Non-pigmented ciliary epithelial cell (primary cell): ENCODE measurements at regions not wholly inside any gene's neighbourhood (a gene's known extent, or its start where the extent isn't known, plus 50 kb on each side); places are given as distances from the start of the nearest gene placed in this dataset.

Source experiments
- DNase-seq: peaks from one replicate; pipeline ENCODE4 v3.0.0-alpha.2; 2010; ENCODE audit warnings: low read depth

DNA sequence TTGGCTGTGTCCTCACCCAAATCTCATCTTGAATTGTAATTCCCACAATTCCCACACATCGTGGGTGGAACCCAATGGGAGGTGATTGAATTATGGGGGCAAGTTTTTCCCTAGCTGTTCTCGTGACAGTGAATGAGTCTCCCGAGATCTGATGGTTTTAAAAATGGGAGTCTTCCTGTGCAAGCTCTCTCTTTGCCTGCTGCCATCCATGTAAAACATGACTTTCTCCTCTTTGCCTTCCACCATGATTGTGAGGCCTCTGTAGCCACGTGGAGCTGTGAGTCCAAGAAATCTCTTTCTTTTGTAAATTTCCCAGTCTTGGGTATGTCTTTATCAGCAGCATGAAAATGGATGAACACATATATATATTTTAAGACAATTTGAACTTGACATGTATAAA is 285.4 kb downstream of the BAMBI start:
- no peak for DNase-seq

DNA sequence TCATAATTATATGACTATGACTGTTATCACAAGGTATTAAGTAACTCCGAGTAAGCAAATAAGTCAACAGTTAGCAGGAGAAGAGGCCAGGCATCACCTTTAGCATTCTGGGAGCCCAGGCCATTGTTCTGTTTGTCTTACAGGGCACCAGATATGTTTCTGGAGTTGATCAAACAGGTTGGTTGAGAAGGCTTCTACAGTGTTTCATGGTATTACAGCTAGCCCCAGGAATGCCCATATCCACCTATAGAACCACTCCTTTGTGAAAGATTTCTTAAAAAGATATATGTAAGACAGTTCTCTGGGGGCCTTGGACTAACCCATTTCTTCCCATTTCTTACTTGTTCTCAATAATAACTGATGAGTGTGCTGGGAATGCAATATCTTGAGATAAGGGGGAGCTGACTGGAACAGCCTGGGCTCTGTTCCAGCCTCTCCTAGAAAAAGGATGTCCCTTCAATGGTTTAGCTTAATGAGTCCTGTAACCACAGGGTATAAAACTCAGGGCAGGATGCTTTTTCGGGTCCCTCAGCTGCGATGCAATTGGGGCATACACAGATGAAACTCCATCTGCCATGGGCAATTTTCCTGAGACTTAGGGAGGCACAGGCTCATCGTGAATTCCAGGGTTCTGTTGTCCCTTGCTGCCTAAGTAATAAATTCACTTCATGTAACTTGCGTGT is 286.4 kb downstream of the BAMBI start:
- no peak for DNase-seq

DNA sequence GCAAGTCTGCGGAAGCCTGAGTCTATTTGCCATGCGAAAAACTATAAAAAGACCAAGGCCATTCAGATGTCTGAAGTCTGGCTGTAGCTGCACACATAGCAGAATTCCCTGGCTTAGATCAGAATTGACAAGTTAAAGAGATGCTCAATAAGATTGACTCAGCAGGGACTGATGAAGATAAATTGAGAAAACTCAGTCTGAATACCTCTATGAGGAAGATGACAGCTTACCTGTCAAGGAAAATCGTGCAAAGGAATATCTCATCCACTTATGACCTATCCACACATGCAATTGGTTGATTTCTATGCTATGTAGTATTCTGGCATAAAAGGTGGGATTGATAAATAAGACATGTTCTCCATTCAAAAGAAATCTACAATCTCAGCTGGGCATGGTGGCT is 288.6 kb downstream of the BAMBI start:
- no peak for DNase-seq

DNA sequence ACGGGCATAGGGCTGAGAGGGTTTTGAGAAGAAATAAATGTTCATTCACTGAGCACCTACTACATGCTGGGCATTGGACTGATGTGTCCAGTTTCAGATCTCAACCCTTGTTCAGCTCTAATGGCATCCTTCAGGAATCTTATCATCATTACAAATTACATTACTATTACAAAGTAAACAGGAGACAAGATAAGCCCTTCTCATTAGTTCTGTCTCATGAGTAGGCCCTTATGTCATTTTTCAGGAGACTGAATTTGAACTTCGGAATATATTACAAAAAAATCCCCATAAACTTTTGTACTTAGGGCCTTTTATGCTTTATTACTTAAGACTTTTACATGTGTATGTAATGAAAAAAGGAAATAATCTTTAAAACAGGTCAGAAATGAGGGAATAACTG is 289.7 kb downstream of the BAMBI start:
- DNase-seq = no peak

DNA sequence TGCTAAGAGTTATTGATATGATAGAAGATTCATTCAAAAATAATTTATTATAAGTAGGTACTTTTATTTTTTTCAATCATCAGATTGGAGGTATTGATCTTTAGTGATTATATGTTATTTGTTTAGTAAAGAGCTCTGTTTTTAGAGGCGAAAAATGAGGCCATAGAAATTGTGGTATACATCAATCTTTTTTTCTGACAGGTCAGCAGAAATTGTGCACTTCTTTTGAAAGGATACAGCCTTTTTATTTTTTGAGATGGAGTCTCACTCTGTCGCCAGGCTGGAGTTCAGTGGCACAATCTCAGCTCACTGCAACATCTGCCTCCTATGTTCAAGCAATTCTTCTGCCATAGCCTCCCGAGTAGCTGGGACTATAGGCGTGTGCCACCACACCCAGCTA is 292.1 kb downstream of the BAMBI start:
- DNase-seq = no peak

DNA sequence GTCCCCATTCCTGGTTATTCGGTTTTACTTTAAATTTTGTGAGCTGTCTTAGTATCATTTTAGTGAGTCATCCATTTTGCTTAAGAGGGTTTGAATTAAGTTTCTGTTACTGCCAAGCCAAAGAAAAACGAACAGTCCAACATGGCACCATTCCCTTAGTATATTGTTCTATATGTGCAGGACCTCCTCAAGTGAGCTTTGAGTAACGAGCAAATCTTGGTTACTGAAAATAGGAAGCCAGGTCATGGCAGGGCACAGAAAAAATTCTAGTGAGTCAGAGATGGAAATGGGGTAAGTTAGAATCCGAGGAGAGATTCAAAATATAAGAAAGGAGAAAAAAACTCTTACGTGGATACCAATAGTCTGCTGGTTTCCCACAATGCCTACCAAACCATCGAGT is 292.9 kb downstream of the BAMBI start:
- no peak for DNase-seq

DNA sequence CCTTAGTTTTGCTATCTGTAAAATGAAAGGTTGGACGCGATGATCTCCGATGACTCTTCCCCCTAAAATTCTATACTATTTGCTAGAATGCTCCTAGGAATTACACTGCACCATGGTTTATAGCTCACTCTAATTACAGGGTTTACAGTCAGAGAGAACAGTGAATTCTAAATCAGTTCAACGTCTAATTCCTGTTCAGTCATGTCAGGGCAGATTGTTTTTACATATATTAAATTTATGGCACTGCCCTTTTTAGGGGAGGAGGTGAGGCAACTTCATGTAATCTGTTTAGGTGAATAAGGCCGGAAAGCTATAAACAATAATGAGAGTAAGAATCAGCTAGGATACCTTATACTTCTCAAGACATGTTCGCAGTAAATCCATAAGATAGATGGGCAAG is 293.9 kb downstream of the BAMBI start:
- no peak for DNase-seq

DNA sequence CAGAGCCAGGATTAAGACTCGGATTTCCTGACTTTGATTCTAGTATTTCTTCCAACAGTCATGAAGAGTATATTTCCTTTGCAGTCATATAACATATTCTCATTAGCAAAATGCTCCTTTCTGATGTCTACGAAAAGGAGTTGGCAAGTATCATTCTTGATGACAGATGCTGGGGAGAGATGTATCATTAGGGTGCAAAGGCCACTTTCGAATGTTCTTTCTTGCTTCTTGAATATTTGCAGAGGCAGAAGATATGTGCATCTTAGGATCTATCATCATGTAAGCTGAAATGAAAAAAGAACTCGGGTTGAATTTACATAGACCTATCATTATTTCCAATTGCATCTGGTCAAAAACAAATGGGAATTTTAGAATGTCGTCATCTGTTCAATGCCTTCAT is 294.4 kb downstream of the BAMBI start:
- no peak for DNase-seq

DNA sequence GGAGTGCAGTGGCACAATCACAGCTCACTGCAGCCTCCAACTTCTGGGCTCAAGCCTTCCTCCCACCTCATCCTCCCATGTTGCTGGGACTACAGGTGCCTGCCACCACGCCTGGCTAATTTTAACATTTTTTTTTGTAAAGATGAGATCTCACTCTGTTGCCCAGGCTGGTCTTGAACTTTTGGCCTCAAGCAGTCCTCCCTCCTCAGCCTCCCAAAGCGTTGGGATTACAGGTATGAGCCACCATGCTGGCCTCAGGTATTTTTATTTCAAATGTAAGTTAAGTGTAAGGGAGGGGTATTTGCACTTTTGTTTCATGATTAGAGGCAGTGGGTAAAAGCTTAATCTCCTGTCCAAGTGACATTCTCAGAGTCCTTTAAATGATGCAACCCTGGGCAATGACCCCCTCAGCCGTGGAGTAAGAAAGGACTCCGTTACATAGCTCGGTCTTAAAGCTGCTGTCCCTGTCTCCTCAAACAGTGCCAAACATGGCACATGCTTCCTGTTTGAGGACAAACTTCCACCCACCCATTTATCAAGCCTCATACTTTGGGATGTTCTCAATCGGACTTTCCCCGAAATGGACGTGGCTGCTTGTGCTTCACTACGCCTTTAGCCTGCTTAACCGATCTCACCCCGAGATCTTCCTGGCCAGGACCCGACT is 296.1 kb downstream of the BAMBI start:
- no peak for DNase-seq

DNA sequence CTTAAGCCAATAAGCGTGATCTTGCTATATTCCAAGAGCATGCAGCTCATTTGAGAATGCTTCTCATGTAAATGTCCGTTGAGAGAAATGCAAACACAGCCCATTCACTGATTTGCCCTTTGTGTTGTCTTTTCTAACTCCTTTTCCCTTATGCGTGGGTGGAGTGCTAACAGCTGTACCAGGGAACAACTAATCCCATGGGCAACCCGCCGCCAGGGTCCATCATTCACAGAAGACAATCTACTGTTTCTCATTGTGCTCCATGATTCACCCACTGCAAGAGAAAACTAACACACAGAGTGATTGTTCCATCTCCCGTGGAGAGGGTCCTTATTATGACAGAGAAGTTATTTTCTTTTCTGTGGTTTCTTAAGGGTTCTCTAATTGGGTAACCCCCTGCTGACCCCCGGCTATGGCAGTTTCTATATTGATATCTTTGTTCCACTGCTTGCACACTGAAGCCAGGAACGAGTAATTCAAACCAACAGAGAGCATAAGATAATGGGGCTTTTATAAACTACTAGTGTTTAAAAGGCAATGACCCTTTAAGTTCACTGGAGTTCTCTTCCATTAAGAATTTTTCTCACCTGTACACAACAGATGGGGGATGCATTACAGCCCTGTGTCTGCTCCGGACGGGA is 298.7 kb downstream of the BAMBI start:
- DNase-seq = peak; percentile 57

DNA sequence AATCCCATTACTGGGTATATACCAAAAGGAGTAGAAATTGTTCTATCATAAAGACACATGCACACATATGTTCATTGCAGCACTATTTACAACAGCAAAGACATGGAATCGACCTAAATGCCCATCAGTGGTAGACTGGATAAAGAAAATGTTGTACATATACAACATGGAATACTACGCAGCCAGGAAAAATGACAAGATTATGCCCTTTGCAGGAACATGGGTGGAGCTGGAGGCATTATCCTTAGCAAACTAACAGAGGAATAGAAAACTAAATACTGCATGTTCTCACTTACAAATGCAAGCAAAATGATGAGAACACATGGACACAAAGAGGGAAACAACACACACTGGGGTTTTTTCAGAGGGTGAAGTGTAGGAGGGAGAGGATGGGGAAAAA is 300.2 kb downstream of the BAMBI start:
- no peak for DNase-seq

DNA sequence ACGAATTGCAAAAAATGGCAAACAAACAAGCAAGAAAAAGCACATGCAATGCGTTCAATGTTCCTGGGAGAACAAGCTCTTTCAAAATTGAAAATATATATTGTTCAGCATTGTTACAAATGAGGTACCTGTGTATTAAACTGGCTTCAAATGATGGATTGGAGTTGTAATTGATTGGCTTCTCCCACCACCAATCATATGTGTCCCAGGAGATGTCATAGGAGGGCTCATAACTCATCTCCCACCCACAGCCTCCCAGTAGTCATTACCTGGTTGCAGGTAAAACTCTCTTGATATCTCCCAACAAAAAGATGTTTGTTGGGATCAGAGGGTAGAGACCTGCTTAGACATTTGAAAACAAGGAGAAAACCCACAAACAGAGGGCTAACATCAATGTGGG is 302.9 kb downstream of the BAMBI start:
- no peak for DNase-seq

DNA sequence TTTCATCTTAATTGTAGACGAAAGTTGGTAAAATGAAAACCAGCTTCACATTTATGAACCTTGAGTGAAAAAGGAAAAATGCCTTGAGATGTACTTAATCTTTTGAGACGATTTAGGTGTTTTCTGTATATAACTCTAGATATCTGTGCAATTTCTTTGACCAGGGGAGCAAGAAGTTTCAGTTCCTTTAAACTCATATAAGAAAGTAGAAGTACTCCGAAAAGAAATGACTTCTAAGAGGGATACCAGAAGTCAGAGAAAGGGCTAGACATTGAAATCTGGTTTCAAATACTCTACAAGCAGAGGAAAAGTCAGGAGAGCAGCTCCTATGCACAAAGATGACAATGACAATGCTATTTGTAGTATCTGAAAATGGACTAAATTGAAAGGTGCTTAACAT is 303.7 kb downstream of the BAMBI start:
- DNase-seq = no peak

DNA sequence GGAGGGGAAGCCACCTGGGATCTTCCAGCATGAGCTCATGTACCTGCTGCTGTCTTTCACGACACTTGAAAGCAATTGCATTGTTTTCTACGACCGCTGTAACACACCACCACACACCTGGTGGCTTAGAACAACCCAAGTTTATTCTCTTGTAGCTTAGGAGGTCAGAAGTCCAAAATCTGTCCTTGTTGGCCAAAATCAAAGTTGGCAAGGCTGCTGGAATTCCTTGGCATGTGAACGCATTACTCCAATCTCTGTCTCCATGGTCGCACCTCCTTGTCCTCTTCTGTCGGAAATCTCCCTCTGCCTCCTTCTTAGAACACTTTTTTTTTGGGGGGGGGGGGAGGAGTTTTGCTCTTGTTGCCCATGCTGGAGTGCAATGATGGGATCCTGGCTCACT is 305.7 kb downstream of the BAMBI start:
- DNase-seq = no peak

DNA sequence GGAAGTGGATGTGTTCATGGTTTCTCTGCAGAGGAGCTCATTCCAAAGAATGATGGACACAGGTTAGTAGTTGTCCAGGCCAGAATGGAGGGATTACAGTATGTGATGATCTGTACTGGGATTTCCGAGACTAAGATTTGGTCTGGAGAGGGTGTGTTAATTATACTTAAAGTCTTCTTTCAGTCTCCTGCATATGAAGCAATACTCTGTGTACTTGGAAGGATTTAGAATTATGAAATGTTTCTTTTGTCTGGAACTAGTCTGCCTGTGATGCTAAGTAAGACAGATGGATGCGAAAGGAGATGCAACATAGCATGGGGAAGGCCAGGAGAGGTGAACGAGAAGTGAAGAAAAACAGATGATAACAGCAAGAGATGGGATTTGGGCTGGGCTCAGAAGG is 305.1 kb upstream of the LYZL1 start:
- no peak for DNase-seq

DNA sequence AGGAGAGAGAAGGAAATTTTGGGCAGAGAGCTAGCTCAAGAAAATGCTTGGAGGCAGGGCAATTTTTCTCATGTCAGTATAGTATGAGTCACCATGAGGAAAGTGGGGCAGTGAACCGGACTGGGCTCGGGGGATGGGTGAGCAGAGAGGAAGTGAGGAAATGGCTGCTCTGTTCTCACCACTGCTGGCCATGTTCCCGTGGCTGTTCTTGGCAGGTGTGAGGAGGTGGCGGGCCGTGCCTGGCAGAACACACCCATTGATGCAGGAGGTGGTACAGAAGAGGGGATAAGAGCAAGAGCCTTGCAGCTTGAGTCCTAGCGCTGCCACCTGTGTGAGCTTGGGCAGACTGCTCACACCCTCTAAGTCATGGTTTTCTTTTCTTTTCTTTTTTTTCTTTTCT is 304.4 kb upstream of the LYZL1 start:
- DNase-seq = peak; percentile 46

DNA sequence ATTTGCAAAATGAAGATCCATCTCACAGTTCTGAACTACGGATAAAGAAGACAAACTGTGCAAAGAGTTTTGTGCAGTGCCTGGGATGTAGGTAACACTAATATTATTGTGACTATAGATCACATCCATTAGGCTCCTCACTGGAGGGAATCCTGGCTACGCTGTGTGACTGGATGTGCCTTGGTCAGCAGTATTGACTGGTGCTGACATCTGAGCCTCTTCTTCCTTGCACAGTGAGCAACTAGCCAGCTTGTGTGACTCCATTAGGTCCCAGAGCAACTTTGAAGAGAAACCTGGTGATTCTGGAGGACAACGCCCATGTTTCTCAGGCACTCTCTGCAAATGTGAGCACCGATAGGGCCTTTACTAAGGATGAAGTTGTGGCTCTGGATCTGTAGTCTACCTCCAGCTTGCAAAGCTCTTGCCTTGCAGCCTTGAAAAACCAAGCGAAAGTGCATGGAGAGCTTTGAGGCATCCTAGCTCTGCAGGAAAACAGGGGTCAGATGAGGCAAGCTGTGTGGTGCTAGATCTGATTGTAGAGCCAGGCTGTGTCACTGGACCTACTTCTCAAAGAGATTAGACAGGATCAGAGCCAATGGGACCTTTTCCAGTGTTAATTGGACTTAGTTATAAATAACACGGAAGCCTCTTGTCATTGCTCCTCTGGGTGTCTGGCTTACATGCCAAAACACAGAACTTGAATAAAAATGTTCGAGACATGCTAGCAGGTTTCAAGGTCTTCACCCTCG is 303.6 kb upstream of the LYZL1 start:
- DNase-seq = no peak

DNA sequence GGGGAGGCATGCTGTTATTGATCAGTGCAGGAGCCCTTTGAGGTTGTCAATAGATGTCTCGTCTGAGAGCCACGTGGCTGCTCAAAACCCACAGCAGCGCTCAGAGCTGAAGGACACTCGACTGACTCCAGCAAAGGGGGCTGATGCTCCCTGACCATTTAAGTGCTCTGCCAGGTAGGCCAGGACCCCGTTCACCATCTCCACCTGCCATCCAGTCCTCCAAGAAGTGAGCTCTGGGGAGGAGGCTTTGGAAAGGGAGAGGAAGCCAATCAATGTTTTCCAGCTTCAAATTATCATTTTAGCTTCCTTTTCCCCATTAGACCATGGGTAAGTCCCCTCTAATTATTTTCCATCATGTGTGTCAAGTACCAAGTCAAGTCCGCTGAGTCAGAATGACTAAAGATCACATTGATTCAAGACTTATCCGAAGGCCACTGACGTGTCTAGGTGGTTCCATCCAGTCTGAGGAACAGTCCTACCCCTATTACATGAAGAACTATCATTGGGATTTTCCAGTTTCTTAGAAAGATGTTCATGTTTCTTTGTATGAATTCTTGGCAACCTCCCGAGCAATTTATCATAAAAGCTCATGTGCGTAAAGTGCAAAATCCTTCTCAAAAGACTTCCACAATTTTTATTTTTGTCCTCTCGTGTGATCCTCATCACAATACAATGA is 302.6 kb upstream of the LYZL1 start:
- DNase-seq = no peak

DNA sequence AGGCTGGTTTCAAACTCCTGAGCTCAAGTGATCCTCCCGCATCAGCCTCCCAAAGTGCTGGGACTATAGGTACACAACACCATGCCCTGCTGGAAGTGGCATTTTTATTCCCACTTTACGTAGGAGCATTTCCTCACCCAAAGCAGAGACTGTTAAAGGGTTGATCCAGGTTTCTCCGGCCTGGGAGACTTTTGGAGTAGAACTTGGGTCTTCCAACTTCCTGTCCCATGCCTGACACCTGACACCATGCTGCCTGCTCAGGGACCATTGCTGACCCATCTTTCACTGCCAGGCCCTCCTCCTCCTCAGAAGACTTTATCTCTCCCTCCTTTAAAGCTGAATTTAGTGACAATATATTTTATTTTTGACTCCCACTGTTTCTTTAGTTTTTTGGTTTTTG is 302.0 kb upstream of the LYZL1 start:
- DNase-seq = no peak

DNA sequence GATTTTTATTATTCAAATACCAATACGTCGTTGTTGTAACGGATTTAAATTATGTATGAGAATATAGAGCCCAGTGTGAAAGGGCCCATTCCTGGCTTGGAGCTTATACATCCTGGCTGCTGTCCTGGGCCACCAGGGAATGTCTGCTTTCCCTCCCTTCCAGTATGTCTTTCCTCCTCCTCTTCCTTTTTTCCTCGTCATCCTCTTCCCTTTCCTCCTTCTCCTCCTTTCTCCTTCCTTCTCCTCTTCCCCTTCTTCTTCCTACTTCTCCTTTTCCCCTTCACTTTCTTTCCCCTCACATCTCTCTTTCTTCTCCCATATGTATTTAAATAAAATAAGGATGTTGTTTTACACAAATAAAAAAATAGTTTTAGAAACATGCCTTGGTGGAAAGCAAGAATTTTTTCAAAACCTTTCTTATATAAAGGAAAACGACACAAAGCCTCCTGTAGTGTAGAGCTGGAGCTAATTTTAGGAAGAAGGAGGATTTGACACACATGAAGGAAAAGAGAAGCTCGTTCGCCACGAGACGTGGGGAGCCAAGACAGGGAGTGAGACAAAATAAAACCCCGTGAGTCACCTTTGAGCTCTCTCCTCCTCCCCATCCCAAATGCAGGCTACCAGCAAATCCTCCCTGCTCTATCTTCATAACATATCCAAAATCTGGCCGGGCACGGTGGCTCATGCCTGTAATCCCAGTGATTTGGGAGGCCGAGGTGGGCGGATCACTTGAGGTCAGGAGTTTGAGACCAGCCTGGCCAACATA is 301.1 kb upstream of the LYZL1 start:
- no peak for DNase-seq

DNA sequence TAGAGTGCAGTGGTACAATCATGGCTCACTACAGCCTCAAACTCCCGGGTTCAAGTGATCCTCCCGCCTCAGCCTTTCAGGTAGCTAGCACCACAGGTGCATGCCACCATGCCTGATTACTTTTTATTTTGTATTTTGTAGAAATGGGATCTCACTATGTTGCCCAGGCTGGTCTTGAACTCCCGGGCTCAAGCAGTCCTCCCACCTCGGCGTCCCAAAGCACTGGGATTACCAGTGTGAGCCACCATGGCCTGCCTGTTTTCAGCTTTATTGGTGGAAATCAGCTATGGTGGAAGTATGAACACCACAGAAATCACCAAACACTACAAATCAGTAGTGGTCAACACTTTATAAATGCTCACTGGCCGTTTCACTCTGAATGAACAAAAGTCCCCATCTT is 299.9 kb upstream of the LYZL1 start:
- DNase-seq = no peak
